ENCODE measurements at regions not wholly inside any gene's neighbourhood (a gene's known extent, or its start where the extent isn't known, plus 50 kb on each side); places are given as distances from the start of the nearest gene placed in this dataset.

DNA sequence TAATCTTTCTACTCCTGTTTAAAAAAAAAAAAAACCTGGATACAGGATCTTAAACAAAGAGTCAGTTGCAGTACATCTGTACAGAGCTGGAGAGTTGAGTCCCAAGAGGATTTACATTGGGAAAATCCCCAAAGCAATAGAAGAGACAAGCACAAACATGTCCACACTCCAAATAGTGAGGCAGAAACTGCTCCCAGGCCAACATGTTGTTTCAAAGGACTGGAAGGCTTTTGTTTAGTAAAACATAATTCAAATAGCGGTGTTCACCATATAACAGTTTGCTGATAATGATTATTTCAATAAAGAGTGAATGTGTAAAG is 425.4 kb downstream of the ADGRL2 start:
- TF ChIP-seq, protein P1, sequence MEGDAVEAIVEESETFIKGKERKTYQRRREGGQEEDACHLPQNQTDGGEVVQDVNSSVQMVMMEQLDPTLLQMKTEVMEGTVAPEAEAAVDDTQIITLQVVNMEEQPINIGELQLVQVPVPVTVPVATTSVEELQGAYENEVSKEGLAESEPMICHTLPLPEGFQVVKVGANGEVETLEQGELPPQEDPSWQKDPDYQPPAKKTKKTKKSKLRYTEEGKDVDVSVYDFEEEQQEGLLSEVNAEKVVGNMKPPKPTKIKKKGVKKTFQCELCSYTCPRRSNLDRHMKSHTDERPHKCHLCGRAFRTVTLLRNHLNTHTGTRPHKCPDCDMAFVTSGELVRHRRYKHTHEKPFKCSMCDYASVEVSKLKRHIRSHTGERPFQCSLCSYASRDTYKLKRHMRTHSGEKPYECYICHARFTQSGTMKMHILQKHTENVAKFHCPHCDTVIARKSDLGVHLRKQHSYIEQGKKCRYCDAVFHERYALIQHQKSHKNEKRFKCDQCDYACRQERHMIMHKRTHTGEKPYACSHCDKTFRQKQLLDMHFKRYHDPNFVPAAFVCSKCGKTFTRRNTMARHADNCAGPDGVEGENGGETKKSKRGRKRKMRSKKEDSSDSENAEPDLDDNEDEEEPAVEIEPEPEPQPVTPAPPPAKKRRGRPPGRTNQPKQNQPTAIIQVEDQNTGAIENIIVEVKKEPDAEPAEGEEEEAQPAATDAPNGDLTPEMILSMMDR (IDR thresholded peaks at IDR 0.05), result no peak
- no peak for TF ChIP-seq EZH2 (IDR thresholded peaks at IDR 0.05)
